ENCODE measurements at regions not wholly inside any gene's neighbourhood (a gene's known extent, or its start where the extent isn't known, plus 50 kb on each side); places are given as distances from the start of the nearest gene placed in this dataset.

DNA sequence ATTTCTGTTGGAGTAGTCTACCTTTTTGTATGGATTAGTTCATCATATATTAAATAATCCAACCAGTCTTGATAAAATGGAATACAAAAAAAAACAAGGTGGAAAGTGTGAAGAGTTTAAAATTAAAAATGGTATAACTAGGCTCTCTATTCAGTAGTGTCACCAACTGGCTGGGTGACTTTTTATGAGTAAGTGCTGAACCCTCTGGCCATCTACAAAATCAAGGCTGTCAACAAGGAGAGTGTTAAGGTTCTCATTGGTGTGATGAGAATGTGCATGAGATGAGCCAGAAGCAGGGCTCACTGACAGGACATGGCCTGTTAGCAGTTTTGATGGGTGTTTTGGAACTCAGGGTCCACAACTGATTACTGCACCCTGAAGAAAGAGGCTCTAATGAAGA lies 343.2 kb downstream of the AASDHPPT start:
- Histone ChIP-seq H3K4me1 (peaks cover 0 to 15% (median 7%) of the 10 kb centered on the region in 10 experiments; a peak in 9 of 20 replicates), H3K27ac (peak overlapping the region in 2 of 11 experiments; percentile 61 to 71; a peak in 4 of 22 replicates), H3K4me3 (no peak overlapping the region), H3K36me3 (no peaks in the 10 kb centered on the region), H4K20me1 (no peaks in the 10 kb centered on the region), H3K27me3 (no peaks in the 10 kb centered on the region), H3K4me2 (peak overlapping the region in 3 of 11 experiments; percentile 35 to 56 (median 46); a peak in 4 of 22 replicates), H3K9me3 (replicated peaks in 1 of 11) (no peaks in the 10 kb centered on the region), H3K9ac (no peak overlapping the region)
- no peak for TF ChIP-seq Cebpa-rat (IDR thresholded peaks at IDR 0.05)

DNA sequence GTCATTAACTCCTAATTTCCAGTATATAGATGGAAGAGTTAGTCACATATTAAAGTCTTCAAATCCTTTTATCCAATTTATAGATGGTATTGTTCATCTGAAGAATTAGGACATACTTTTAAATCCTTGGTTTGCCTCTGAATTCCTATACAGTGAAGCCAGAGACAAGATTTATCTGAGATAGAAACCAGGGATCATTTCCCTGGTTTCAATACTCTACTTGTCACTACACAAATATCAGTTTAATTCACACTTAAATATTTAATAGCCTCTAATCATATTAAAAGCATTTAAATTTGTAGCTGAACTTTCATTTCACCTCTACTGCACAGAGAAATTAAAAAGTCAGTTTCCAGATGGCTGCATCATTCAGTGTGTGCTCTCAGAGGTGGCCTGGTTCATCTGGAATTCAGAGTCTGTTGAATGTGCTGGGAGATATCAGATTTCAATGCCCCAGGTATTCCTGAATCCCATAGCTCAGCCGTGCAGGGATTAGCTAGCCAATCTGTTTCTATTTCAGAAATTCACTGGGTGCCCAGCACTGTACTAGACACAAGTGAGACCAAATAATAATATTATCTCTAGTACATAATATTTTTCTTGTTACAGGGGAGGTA lies 344.3 kb downstream of the AASDHPPT start:
- no peak for TF ChIP-seq Cebpa-rat (IDR thresholded peaks at IDR 0.05)
- Histone ChIP-seq H4K20me1 (no peaks in the 10 kb centered on the region), H3K4me3 (no peak overlapping the region), H3K36me3 (no peaks in the 10 kb centered on the region), H3K9me3 (replicated peaks in 1 of 11) (no peaks in the 10 kb centered on the region), H3K27me3 (no peaks in the 10 kb centered on the region), H3K4me2 (no peak overlapping the region), H3K27ac (no peak overlapping the region), H3K9ac (no peak overlapping the region), H3K4me1 (peaks cover 0 to 15% (median 7%) of the 10 kb centered on the region in 10 experiments; a peak in 9 of 20 replicates)

DNA sequence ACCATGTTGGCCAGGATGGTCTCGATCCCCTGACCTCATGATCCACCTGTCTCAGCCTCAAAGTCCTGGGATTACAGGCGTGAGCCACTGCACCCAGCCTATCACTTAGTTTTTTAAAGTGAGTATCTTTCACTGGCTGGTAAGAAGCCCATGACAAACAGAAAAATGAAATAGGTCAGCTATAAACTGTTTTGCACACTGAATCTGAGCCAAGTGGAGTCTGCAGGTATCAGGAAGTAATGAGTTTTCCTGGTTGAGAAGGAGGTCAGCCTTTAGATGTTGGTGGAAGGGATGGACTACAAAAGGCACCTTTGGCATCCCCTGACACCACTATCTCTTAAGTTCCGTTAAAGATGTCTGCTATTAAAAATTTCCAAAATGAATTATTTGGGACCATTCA lies 345.1 kb downstream of the AASDHPPT start:
- H3K4me3 ChIP-seq, result no peak overlapping the region
- H3K27ac ChIP-seq, result no peak overlapping the region
- peaks cover 0 to 15% (median 7%) of the 10 kb centered on the region in 10 experiments; a peak in 9 of 20 replicates for H3K4me1 ChIP-seq
- no peak overlapping the region for H3K4me2 ChIP-seq
- no peaks in the 10 kb centered on the region for H3K36me3 ChIP-seq
- H4K20me1 ChIP-seq, result no peaks in the 10 kb centered on the region
- H3K9ac ChIP-seq, result no peak overlapping the region
- no peaks in the 10 kb centered on the region for H3K9me3 ChIP-seq (replicated peaks in 1 of 11)
- no peak for TF ChIP-seq Cebpa-rat (IDR thresholded peaks at IDR 0.05)
- H3K27me3 ChIP-seq, result no peaks in the 10 kb centered on the region

DNA sequence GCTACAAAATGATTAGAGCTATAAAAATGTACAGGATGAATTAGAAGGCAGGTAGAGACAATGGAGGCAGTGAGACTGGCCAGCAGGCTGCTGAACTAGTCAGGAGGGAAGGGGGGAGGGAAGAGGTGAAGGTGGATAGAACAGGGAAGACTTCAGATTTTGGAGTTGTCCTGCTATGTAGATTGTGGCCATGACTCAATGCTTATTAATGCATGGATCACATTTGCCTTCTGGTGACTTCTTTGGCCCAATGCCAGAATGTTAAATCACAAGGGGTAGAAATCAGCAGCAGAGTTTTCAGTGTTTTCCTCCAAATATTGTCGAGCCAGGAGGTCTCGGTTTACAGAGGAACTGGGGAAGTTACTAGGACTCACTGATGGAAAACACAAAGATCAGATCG lies 346.6 kb downstream of the AASDHPPT start:
- Histone ChIP-seq H3K36me3 (no peaks in the 10 kb centered on the region), H4K20me1 (no peaks in the 10 kb centered on the region), H3K9me3 (replicated peaks in 1 of 11) (no peaks in the 10 kb centered on the region), H3K9ac (no peak overlapping the region), H3K27me3 (no peaks in the 10 kb centered on the region), H3K27ac (no peak overlapping the region), H3K4me2 (no peak overlapping the region), H3K4me3 (no peak overlapping the region), H3K4me1 (peaks cover 0 to 15% (median 7%) of the 10 kb centered on the region in 10 experiments; a peak in 9 of 20 replicates)
- TF ChIP-seq Cebpa-rat (IDR thresholded peaks at IDR 0.05), result no peak

DNA sequence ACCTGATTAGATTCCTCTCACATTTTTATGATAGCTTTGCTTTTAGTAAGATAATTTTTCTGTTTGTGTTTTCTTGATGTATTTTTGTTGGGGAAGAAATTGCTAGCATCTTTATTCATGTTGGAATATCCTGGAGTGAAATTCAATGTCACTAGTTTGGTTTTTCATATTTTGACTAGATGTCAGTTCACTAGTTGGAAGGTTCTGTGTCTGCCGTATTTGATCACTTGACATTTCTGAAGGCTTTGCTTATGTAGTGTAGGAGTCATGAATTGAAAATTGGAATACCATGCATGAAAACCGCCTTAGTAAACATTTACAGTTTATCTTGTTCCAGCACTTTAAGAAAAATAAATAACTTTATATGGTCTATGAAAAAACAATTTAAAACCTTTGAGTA lies 348.4 kb downstream of the AASDHPPT start:
- no peak overlapping the region for H3K4me3 ChIP-seq
- H3K4me2 ChIP-seq, result no peak overlapping the region
- no peak for TF ChIP-seq Cebpa-rat (IDR thresholded peaks at IDR 0.05)
- H3K9ac ChIP-seq, result no peak overlapping the region
- H3K9me3 ChIP-seq (replicated peaks in 1 of 11), result no peaks in the 10 kb centered on the region
- H3K27me3 ChIP-seq, result no peaks in the 10 kb centered on the region
- no peaks in the 10 kb centered on the region for H4K20me1 ChIP-seq
- H3K27ac ChIP-seq, result no peak overlapping the region
- H3K36me3 ChIP-seq, result no peaks in the 10 kb centered on the region
- H3K4me1 ChIP-seq, result peaks cover 0 to under 1% (median 0%) of the 10 kb centered on the region in 10 experiments; a peak in 3 of 20 replicates

DNA sequence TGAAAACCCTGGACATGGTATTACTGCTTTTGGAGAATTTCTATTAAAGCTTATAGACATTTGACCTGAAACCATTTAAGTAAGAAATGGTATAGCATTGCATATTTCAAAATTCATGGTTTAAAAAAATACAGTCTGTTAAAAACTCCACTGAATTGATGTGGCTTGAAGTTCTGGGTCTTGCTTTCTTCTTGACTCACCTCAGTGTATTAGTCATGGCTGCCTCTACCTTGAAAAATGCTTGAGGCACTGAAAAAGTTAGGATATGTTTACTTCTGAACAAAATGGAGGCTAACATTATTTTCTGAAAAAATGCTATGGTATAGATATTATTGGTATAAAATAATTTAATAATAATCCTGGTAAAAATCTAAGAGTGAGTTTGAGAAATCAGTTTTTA lies 349.2 kb downstream of the AASDHPPT start:
- no peak overlapping the region for H3K4me2 ChIP-seq
- H3K9ac ChIP-seq, result no peak overlapping the region
- H3K27me3 ChIP-seq, result no peaks in the 10 kb centered on the region
- H3K4me1 ChIP-seq, result no peaks in the 10 kb centered on the region
- H3K9me3 ChIP-seq (replicated peaks in 1 of 11), result no peaks in the 10 kb centered on the region
- no peak overlapping the region for H3K27ac ChIP-seq
- TF ChIP-seq Cebpa-rat (IDR thresholded peaks at IDR 0.05), result no peak
- no peak overlapping the region for H3K4me3 ChIP-seq
- H4K20me1 ChIP-seq, result no peaks in the 10 kb centered on the region
- no peaks in the 10 kb centered on the region for H3K36me3 ChIP-seq

DNA sequence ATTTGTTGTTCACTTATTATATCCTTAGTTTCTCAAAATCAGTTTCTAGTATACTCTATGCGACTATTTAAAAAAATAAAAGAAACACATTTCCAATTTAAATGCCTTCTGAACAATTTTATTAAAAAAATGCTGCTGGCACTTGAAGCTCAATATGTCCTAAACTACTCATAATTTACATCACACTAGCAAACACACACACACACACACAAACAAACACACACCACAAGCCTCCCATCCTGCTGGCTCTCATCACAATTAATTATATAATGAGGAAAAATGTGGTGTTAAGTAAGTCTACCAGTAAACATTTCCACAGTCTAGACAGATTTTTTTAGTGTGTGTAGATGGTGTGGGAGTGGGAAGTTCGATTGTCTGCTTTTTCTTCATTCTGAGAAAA lies 350.3 kb downstream of the AASDHPPT start:
- no peaks in the 10 kb centered on the region for H3K9me3 ChIP-seq (replicated peaks in 1 of 11)
- no peak overlapping the region for H3K27ac ChIP-seq
- H3K36me3 ChIP-seq, result no peaks in the 10 kb centered on the region
- TF ChIP-seq Cebpa-rat (IDR thresholded peaks at IDR 0.05), result no peak
- no peaks in the 10 kb centered on the region for H4K20me1 ChIP-seq
- no peak overlapping the region for H3K4me2 ChIP-seq
- H3K27me3 ChIP-seq, result no peaks in the 10 kb centered on the region
- no peak overlapping the region for H3K9ac ChIP-seq
- H3K4me1 ChIP-seq, result no peaks in the 10 kb centered on the region
- H3K4me3 ChIP-seq, result no peak overlapping the region

DNA sequence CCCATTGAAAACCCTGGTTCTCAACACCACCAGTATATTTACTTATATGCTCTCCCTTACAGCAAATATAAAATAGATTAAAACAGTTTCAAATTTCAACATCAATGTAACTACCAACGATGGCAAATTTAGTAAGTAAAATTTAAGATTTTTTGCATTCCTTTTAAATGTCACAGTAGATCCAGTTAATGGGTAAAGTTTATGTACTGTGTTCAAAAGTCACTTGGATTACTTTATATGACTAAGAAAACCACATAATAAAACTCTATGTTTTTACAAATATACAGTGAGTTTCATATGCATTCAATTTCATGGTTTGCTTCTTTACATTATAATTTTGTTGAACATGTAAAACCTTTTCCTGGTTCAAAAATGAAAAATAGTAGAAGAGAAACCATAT lies 364.6 kb downstream of the AASDHPPT start:
- no peaks in the 10 kb centered on the region for H3K9me3 ChIP-seq (replicated peaks in 1 of 11)
- no peak overlapping the region for H3K4me2 ChIP-seq
- H3K4me1 ChIP-seq, result peaks cover 0 to 7% (median 0%) of the 10 kb centered on the region in 10 experiments; a peak in 2 of 20 replicates
- no peaks in the 10 kb centered on the region for H3K27me3 ChIP-seq
- TF ChIP-seq Cebpa-rat (IDR thresholded peaks at IDR 0.05), result no peak
- H3K4me3 ChIP-seq, result no peak overlapping the region
- no peak overlapping the region for H3K27ac ChIP-seq
- no peak overlapping the region for H3K9ac ChIP-seq
- H4K20me1 ChIP-seq, result no peaks in the 10 kb centered on the region
- no peaks in the 10 kb centered on the region for H3K36me3 ChIP-seq

DNA sequence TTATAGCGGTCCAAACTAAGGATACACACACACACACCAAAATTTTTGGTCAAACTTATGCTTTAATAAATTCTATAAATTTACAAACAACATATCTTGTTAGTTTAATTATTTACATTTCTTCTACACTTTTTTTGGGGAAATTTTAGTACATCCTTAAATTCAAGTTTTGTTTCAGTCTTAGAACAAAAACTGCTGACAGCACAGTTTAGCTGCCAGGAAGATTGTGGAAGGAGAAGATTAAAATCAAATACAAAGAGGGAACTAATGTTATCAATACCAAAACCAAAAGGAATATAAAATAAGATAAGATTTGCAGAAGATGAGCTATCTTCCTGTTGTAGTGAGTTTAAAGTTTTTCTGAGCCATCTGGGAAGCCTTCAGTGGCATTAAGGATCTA lies 368.8 kb downstream of the AASDHPPT start:
- H4K20me1 ChIP-seq, result no peaks in the 10 kb centered on the region
- no peak overlapping the region for H3K27ac ChIP-seq
- no peak for TF ChIP-seq Cebpa-rat (IDR thresholded peaks at IDR 0.05)
- no peaks in the 10 kb centered on the region for H3K36me3 ChIP-seq
- no peaks in the 10 kb centered on the region for H3K9me3 ChIP-seq (replicated peaks in 1 of 11)
- H3K4me2 ChIP-seq, result peak overlapping the region in 1 of 11 experiments; percentile 27; a peak in 1 of 22 replicates
- H3K4me1 ChIP-seq, result peaks cover 0 to 7% (median 0%) of the 10 kb centered on the region in 10 experiments; a peak in 2 of 20 replicates
- no peaks in the 10 kb centered on the region for H3K27me3 ChIP-seq
- no peak overlapping the region for H3K9ac ChIP-seq
- H3K4me3 ChIP-seq, result no peak overlapping the region

DNA sequence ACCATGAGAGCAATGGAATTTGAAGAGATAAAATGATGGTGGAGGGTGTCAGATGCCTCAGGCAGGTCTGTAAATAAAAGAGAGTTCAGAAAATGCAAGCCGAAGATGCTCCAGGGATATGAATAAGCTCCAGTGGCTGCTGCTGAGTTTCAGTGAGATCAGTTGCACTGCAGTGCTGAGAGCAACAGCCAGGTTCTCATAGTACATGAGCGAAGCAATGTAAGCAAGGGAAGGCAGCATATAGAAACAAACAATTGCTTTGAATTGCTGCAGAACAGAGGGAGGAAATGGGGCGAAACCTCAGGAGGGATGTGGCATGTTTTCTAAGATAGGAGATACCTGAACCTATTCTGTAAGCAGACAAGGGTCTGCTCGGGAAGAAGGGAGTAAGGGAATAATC lies 369.5 kb downstream of the AASDHPPT start:
- no peak overlapping the region for H3K9ac ChIP-seq
- peaks cover 0 to 7% (median 0%) of the 10 kb centered on the region in 10 experiments; a peak in 2 of 20 replicates for H3K4me1 ChIP-seq
- peak overlapping the region in 1 of 11 experiments; percentile 27; a peak in 1 of 22 replicates for H3K4me2 ChIP-seq

More for the DNA sequence above, 369.5 kb downstream of the AASDHPPT start:
- Histone ChIP-seq H3K36me3 (no peaks in the 10 kb centered on the region), H3K4me3 (no peak overlapping the region), H4K20me1 (no peaks in the 10 kb centered on the region), H3K9me3 (replicated peaks in 1 of 11) (no peaks in the 10 kb centered on the region), H3K27me3 (no peaks in the 10 kb centered on the region), H3K27ac (no peak overlapping the region)
- no peak for TF ChIP-seq Cebpa-rat (IDR thresholded peaks at IDR 0.05)
